ENCODE measurements at regions not wholly inside any gene's neighbourhood (a gene's known extent, or its start where the extent isn't known, plus 50 kb on each side); places are given as distances from the start of the nearest gene placed in this dataset.

- H3K27me3 ChIP-seq (ENCODE audit: insufficient read depth, low read depth, severe bottlenecking), result no peaks in the 10 kb centered on the region
- H3K27ac ChIP-seq, result no peak overlapping the region
- no peak for TF ChIP-seq CTCF (IDR thresholded peaks at IDR 0.05; ENCODE audit: low read depth, low read length)
- H3K9me3 ChIP-seq (ENCODE audit: severe bottlenecking), result no peaks in the 10 kb centered on the region
- DNase-seq, result no peak
- H3K4me3 ChIP-seq (ENCODE audit: low read depth, low read length), result no peak overlapping the region
- H3K36me3 ChIP-seq, result no peaks in the 10 kb centered on the region
Observed at GRCh38 chr5:82416512-82416911, 138.4 kb upstream of the RPS23 start.

- Histone ChIP-seq H3K4me3 (ENCODE audit: low read depth, low read length) (no peak overlapping the region), H3K27me3 (ENCODE audit: insufficient read depth, low read depth, severe bottlenecking) (no peaks in the 10 kb centered on the region), H3K36me3 (no peaks in the 10 kb centered on the region), H3K9me3 (ENCODE audit: severe bottlenecking) (no peaks in the 10 kb centered on the region), H3K27ac (no peak overlapping the region)
- DNase-seq, result no peak
- TF ChIP-seq CTCF (IDR thresholded peaks at IDR 0.05; ENCODE audit: low read depth, low read length), result no peak
Observed at GRCh38 chr5:82414041-82414388, 135.9 kb upstream of the RPS23 start.

DNA sequence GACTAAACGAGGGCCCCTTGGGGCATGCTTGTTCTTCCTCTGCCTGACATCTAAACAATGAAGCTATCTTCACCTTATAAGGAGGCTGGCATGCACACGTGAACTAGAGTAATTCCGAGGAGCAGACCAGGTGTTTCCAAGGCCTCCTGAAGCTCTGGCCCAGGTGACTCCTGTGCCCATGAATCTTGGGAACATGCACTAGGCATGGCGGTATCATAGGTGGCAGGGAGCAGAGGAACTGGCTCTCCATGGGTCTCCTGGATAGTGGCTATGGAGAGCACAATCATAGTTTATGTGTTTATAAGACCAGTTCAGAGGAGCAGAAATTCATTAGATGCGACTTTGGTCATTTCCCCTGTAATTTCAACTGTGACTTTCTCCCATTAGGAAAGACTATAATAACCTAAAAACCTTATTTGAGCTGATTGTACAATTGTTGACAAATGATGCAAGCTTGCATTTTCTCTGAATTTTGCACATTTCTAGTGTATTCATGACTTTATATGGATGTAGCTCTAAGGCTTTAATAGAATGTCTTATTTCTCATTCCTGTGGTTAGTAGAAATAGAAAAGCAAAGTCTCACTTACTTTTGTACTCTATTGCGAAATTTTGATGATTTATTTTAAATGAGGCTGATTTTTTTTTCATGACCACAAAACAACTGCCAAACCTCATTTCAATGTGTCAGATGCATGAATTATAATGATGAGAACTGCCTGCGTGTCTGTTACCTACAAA is 135.3 kb upstream of the RPS23 start:
- Histone ChIP-seq H3K27me3 (ENCODE audit: insufficient read depth, low read depth, severe bottlenecking) (no peaks in the 10 kb centered on the region), H3K9me3 (ENCODE audit: severe bottlenecking) (no peaks in the 10 kb centered on the region), H3K4me3 (ENCODE audit: low read depth, low read length) (no peak overlapping the region), H3K27ac (no peak overlapping the region), H3K36me3 (no peaks in the 10 kb centered on the region)
- DNase-seq, result no peak
- no peak for TF ChIP-seq CTCF (IDR thresholded peaks at IDR 0.05; ENCODE audit: low read depth, low read length)

GRCh38 chr5:82408033-82408432 is 129.9 kb upstream of the RPS23 start:
- Histone ChIP-seq H3K4me3 (ENCODE audit: low read depth, low read length) (no peak overlapping the region), H3K36me3 (no peaks in the 10 kb centered on the region), H3K9me3 (ENCODE audit: severe bottlenecking) (peaks cover 6% of the 10 kb centered on the region), H3K27me3 (ENCODE audit: insufficient read depth, low read depth, severe bottlenecking) (no peaks in the 10 kb centered on the region), H3K27ac (no peak overlapping the region)
- DNase-seq, result no peak
- no peak for TF ChIP-seq CTCF (IDR thresholded peaks at IDR 0.05; ENCODE audit: low read depth, low read length)

DNA sequence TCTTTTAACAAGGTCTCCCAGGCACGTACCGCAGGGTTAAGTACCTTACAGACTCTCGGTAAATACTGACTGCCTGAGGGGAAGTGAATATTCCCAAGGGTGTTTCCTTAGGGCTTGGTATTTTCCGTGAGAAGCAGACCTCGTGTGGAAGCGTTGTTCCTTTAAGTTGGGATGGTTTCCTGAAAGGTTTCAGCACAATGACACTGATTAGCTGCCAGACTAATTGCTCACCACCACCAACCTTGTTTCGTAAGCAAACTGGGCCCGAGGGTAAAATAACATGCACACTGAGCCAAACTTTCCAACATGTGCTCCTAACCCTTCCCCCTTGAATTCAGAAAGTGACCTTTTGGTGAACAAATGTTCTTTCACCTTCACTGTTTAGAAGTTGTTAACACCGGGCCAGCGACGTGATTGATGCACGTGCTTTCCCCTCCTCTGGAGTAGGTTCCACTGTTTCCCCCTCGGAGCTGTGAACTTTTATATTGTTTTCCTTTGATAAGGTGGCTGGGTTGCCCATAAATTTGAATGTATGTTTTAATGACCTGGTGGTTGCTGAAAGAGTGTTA is 128.1 kb upstream of the RPS23 start:
- Histone ChIP-seq H3K36me3 (no peaks in the 10 kb centered on the region), H3K27ac (no peak overlapping the region), H3K27me3 (ENCODE audit: insufficient read depth, low read depth, severe bottlenecking) (no peaks in the 10 kb centered on the region), H3K4me3 (ENCODE audit: low read depth, low read length) (no peak overlapping the region), H3K9me3 (ENCODE audit: severe bottlenecking) (peaks cover 6% of the 10 kb centered on the region)
- no peak for DNase-seq
- TF ChIP-seq CTCF (IDR thresholded peaks at IDR 0.05; ENCODE audit: low read depth, low read length), result no peak

All from WERI-Rb-1 (cell line).